COLO829 (cell line): ENCODE measurements at regions not wholly inside any gene's neighbourhood (a gene's known extent, or its start where the extent isn't known, plus 50 kb on each side); places are given as distances from the start of the nearest gene placed in this dataset.
"Not testable (repeated sequence)": the region's sequence is repeated elsewhere in the genome, so short reads cannot be mapped to it uniquely, and the experiment has no call there.

Experiments used
- DNase-seq: peaks from one replicate; pipeline ENCODE4 v3.0.0; 2012; ENCODE audit warnings: low spot score

DNA sequence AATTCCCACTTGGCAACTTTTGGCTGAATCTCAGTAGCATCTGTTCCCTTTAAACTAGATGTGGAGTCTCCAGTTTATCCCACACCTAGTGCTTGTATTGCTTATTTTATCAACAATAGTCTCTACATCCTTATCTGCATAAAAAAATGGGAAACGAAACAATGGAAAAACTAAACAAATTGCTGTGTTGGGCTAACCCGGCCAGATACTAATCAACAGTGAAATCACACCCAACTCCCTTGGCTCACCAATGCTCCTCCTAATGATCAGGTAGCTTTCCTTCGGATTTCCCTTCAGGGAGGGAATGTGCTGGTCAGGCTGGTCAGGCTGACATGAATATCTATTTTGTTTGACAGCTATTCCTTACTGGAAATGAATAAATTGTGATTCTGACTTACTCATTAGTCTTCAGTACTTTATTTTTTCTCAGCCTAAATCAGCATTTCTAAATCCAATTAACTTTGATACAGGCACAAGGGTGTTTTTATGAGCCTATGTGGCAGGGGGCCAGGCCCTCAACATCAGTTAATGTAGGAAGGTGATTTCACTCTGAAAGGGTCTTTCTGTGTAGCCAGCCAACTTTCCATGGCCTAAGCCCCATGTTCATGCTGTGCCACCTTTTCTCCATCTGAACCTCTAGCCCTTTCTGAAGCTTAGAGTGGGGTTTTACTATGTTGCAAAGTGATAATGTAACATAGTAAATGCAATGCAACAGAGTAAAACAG, 170.5 kb upstream of the NPSR1 start:
- DNase-seq = no peak

- no peak for DNase-seq
These were observed 169.3 kb upstream of the NPSR1 start for GRCh38 chr7:34488766-34489165.

- DNase-seq = no peak
These were observed 166.1 kb upstream of the NPSR1 start for GRCh38 chr7:34491899-34492298.

- no peak for DNase-seq
These were observed 164.3 kb upstream of the NPSR1 start for GRCh38 chr7:34493752-34494151.

- DNase-seq = no peak
These were observed 160.8 kb upstream of the NPSR1 start for GRCh38 chr7:34497153-34497777.

- no peak for DNase-seq
These were observed 156.9 kb upstream of the NPSR1 start for GRCh38 chr7:34501156-34501555.

DNA sequence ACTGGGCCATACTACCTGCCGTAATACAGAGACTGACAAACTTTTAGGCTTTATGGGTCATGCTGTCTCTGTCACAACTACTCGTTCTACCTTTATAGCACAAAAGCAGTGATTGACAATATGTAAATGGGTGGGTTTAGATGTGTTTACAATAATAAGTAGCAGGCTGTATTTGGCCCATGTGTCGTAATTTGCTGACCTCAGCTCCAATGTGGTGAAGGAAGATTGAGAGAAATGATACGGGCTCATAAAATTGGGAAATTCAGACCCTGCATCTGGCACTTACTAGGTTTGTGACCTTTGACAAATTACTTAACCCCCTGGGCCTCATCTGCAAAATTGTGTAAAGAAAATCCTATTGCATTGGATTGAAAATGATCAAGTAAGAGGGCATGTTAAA, 150.8 kb upstream of the NPSR1 start:
- DNase-seq = no peak

DNA sequence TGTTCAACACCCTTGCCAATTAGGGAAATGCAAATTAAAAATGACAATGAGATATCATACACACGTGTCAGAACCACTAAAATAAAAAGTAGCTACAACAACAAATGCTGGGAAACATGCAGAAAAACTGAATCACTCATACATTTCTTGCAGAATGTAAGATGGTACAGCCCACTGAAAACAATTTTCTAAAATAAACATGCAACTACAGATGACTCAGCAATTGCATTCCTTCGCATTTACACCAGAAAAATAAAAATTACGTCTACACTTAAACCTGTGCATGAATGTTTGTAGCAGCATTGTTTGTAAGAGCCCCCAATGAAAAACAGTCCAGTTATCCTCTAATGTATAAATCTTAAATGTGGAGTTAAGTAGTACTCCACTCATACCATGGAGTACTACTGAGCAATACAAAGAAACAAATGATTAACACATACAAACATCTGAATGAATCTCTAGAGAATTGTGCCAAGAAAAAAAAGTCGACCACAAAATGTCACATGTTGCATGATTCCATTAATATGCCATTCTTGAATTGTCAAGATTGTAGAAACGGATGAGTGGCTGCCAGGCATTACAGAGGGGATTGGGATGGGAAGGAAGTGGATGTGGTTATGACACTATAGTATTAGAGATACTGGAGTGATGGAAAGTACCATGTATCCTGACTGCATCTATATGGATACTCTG, 134.6 kb upstream of the NPSR1 start:
- DNase-seq = no peak

GRCh38 chr7:34530259-34530658, 127.8 kb upstream of the NPSR1 start:
- DNase-seq = no peak

- DNase-seq = no peak
These were observed 119.0 kb upstream of the NPSR1 start for GRCh38 chr7:34539003-34539402.

GRCh38 chr7:34544621-34545020, 113.4 kb upstream of the NPSR1 start:
- DNase-seq = no peak

- no peak for DNase-seq
These were observed 107.0 kb upstream of the NPSR1 start for GRCh38 chr7:34550996-34551395.

- DNase-seq = no peak
These were observed 105.5 kb upstream of the NPSR1 start for GRCh38 chr7:34552502-34552901.

- no peak for DNase-seq
These were observed 100.0 kb upstream of the NPSR1 start for GRCh38 chr7:34558022-34558421.

- no peak for DNase-seq
These were observed 93.9 kb upstream of the NPSR1 start for GRCh38 chr7:34564091-34564490.

DNA sequence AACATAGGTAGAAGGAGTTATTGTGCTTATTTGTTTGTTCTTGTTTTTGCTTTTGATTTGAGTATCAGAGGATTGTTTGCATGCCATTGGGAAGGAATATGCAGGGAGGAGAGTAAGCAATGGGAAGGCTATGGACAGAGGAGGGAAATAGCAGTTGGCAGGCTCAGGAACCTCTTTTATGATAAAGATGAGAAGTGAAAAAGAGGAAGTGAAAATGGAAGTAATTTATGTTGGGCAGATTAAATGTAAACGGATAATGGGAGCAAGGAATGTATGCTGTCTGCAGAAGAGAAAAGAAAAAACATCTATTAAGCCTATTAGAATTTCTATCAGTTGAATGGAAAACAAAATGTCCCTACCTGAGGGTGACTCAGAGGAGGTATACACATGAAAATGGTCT, 90.1 kb upstream of the NPSR1 start:
- DNase-seq = no peak

DNA sequence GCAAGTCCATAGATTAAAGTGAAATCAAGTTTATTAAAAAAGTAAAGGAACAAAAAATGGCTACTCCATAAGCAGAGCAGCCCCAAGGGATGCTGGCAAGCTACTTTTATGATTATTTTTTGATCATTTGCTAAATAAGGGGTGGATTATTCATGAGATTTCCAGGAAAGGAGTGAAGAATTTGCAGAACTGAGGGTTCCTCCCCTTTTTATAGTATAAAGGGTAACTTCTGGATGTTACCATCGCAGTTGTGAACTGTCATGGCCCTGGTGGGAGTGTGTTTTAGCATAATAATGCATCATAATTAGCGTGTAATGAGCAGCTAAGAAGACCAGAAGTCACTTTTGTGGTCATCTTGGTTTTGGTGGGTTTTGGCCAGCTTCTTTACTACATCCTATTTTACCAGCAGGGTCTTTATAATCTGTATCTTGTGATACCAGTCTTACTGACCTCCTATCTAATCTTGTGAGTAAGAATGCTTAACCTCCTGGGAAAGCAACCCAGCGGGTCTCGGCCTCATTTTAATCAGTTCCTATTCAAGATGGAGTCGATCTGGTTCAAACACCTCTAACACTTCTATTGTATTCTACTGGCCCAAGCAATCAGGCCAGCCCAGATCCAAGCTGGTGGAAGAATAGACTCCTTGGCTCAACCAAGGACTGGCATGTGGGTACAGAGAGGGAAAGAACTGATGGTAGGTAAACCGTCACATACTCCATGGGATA, 87.9 kb upstream of the NPSR1 start:
- DNase-seq = no peak

- no peak for DNase-seq
These were observed 83.0 kb upstream of the NPSR1 start for GRCh38 chr7:34575006-34575405.

DNA sequence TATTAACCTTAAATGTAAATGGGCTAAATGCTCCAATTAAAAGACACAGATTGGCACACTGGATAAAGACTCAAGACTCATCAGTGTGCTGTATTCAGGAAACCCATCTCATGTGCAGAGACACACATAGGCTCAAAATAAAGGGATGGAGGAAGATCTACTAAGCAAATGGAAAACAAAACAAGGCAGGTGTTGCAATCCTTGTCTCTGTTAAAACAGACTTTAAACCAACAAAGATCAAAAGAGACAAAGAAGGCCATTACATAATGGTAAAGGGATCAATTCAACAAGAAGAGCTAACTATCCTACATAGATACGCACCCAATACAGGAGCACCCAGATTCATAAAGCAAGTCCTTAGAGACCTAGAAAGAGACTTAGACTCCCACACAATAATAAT, 80.1 kb upstream of the NPSR1 start:
- not testable (repeated sequence) for DNase-seq

DNA sequence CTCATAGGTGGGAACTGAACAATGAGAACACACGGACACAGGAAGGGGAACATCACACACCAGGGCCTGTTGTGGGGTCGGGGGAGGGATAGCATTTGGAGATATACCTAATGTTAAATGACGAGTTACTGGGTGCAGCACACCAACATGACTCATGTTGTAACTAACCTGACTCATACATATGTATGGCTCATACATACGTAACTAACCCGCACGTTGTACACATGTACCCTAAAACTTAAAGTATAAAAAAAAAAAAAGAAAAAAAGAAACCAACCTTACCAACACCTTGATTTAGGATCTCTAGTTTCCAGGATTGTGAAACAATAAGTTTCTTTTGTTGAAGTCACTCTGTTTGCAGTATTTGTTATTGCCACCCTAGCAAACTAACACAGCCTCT, 76.3 kb upstream of the NPSR1 start:
- DNase-seq = not testable (repeated sequence)

DNA sequence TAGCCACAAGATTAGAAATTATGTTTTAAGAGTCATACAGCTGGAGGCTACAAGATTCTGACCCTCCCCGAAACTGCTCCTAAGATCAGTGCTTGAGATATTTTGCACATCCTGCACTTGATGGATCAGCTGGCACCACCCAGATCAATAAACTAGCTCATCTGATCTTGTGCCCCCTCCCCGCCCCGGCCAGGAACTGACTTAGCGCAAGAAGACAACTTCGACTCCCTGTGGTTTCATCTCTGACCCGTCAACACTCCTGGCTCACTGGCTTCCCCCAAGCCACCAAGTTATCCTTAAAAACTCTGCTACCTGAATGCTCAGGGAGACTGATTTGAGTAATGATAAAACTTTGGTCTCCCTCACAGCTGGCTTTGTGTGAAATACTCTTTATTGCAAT, 73.5 kb upstream of the NPSR1 start:
- no peak for DNase-seq

DNA sequence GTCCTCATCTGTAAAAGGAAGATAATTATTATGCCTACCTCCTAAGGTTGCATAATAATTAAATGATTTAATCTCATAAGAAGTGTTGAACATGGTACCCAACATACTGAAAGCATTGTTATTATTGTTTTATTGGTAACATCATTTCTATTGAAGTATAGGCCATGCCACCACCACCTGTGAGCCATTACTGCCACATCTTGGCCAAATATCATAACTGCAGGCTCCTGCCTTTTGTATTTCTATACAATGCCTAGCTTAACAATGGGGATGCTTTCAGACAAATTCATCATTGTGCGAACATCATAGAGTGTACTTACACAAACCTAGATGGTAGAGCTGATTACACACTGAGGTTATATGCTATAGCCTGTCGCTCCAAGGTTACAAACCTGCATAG, 61.1 kb upstream of the NPSR1 start:
- DNase-seq = no peak
